Skeletal muscle satellite cell (primary cell): ENCODE measurements at regions not wholly inside any gene's neighbourhood (a gene's known extent, or its start where the extent isn't known, plus 50 kb on each side); places are given as distances from the start of the nearest gene placed in this dataset.

Source experiments
- H3K27me3 ChIP-seq: 2 replicates; pipeline ENCODE4 v1.7.0; 2013; ENCODE audit warnings: low read length; ENCODE audit not compliant: control insufficient read depth, insufficient read depth
- H3K36me3 ChIP-seq: 2 replicates; pipeline ENCODE4 v1.7.0; 2013; ENCODE audit warnings: mild to moderate bottlenecking, control low read depth, low read length; ENCODE audit not compliant: insufficient read depth
- H3K4me1 ChIP-seq: 2 replicates; pipeline ENCODE4 v1.7.0; 2013; ENCODE audit warnings: low read length; ENCODE audit not compliant: control insufficient read depth, insufficient read depth
- H3K4me2 ChIP-seq: 2 replicates; pipeline ENCODE4 v1.7.0; 2013; ENCODE audit warnings: mild to moderate bottlenecking, low read length
- H3K4me3 ChIP-seq: 2 replicates; pipeline ENCODE4 v1.7.0; 2013; ENCODE audit warnings: low read length
- H3K9ac ChIP-seq: 2 replicates; pipeline ENCODE4 v1.7.0; 2013; ENCODE audit warnings: mild to moderate bottlenecking, low read depth, low read length, moderate library complexity
- H3K9me3 ChIP-seq: replicated peaks from 2 replicates; pipeline ENCODE4 v1.7.0; 2013; ENCODE audit warnings: mild to moderate bottlenecking, control low read depth, low read length

DNA sequence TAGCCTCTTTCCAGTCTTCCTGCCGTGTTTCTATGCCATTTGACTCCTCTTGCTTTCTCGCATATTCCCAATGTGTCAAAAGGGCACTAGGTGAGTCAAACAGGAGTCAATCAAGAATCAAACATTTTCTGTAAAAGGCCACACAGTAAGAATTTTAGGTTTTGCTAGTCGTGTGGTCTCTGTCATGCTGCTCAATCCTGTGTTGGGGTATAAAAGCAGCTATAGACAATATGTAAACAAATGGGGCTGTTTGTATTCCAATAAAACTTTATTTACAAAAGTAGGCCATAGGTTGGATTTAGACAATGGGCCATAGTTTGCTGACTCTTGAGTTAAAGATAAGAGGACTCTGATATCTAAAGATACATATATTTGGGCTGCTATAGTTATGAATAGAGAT is 235.4 kb upstream of the BTBD3 start:
- no peak overlapping the region for H3K4me3 ChIP-seq
- no peaks in the 10 kb centered on the region for H3K36me3 ChIP-seq
- no peak overlapping the region for H3K9ac ChIP-seq
- no peaks in the 10 kb centered on the region for H3K27me3 ChIP-seq
- no peak overlapping the region for H3K4me2 ChIP-seq
- H3K9me3 ChIP-seq, result no peaks in the 10 kb centered on the region
- peaks cover 3% of the 10 kb centered on the region for H3K4me1 ChIP-seq

DNA sequence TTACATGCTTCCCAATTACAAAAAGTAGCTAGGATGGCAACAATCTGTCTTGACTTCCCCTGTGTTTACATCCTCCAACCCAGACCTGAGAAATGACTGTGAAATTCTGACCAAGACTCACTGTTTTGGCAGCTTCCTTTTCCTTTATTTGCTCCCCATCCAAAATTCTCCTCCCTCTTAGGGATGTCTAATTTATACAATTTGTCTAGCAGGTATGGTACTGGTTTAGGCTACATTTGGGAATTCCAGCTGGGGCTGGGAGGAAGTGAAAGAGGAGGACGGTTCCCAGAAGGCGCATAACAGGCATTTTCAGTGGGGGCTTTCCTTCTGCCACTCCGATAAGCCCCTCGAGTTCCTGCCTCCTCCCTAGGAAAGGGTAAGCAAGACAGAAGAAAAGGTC is 231.5 kb upstream of the BTBD3 start:
- H3K4me1 ChIP-seq, result peaks cover 4% of the 10 kb centered on the region
- no peak overlapping the region for H3K4me3 ChIP-seq
- peak overlapping the region; percentile 80 for H3K4me2 ChIP-seq
- no peaks in the 10 kb centered on the region for H3K27me3 ChIP-seq
- no peak overlapping the region for H3K9ac ChIP-seq
- H3K36me3 ChIP-seq, result no peaks in the 10 kb centered on the region
- H3K9me3 ChIP-seq, result no peaks in the 10 kb centered on the region

DNA sequence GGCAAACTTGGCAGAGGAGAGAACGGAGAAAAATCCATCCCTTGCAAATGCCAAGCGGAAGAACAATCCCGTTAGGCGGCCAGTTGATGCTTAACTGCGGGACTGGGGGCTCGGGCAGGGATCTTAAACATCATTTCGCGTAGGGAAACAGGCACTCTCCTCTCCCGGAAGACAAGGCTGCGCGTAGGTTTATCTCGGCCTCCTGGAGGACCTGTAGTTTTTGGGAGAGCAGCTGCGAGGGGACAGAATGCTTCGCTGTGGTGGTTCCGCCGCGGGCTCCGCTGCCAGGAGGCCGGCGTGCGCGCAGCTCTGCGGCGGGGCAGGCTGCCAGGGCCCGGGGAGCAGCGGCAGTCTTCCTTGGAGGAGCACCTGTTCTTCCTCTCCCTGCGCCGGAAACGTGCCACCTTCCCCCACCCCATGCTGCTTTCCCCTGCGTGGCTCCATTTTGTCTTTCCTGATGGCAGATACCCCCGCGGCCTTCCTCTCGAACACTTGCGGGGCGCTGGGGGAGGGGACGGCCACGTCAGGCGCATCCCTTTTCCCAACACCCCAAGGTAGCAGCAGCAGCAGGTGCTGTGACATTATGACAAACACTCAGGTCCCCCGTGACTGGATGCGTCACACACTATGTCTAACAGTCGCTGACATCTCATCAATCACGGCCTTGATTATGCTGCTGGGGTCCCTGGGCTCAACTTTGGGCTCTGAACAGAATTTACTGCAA is 230.7 kb upstream of the BTBD3 start:
- H3K9ac ChIP-seq, result peak overlapping the region; percentile 7
- no peaks in the 10 kb centered on the region for H3K36me3 ChIP-seq
- no peaks in the 10 kb centered on the region for H3K9me3 ChIP-seq
- peak overlapping the region; percentile 62 for H3K4me3 ChIP-seq
- peaks cover 4% of the 10 kb centered on the region for H3K4me1 ChIP-seq
- no peaks in the 10 kb centered on the region for H3K27me3 ChIP-seq
- H3K4me2 ChIP-seq, result peak overlapping the region; percentile 80

DNA sequence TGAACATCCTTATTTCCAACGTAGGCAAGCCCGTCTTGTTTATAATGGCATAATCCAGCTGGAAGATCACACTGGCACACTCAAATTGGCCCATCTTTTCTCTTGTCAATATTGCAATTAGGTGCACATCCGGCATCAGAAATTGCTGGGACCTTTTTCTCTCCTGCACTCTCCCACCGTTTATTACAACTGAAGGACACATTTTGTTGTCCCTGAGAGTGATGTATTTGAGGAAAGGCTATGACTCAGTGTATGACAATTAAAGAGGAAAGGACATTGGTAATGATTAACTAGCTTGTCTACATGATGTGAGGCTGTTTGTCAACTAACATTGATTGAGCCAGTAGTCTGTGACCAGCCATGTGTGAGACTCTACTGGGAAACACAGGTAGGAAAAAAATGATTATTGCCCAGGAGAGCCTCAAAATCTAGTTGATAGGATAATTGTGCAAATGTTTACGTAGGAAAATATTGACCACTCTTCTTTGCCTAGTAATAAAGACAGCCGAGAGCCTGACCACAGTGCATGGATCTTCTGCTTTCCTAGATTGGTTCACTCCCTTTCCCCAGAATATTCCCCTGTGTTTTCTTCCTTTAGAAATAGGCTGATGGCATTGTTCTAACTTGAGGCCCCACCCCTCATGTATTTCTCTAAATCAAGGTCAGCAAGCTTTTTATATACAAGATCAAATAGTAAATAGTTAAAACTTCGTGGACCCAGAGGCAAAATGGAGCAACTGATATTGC is 230.0 kb upstream of the BTBD3 start:
- no peaks in the 10 kb centered on the region for H3K36me3 ChIP-seq
- peaks cover 4% of the 10 kb centered on the region for H3K4me1 ChIP-seq
- no peaks in the 10 kb centered on the region for H3K27me3 ChIP-seq
- no peaks in the 10 kb centered on the region for H3K9me3 ChIP-seq
- peak overlapping the region; percentile 80 for H3K4me2 ChIP-seq
- no peak overlapping the region for H3K9ac ChIP-seq
- peak overlapping the region; percentile 62 for H3K4me3 ChIP-seq

DNA sequence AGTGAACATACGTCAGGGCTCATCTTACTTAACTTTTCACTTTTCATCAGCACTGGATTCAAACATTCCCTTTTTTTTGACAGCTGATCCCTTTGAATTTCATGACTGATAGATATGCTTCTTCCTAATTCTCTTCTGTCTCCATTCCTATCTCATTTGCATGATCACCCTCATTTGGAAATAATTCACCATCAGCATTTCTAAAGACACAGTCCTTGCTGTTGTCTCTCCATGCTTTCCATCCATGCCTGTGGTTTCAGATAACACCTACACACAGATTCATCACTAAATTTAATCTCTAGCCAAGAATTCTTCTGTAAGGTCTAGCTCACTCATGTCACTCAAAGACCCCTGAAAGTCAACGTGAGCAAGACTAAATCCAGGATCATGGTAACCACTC is 228.4 kb upstream of the BTBD3 start:
- no peaks in the 10 kb centered on the region for H3K36me3 ChIP-seq
- H3K9ac ChIP-seq, result no peak overlapping the region
- no peak overlapping the region for H3K4me3 ChIP-seq
- H3K4me1 ChIP-seq, result peaks cover 4% of the 10 kb centered on the region
- no peaks in the 10 kb centered on the region for H3K27me3 ChIP-seq
- no peak overlapping the region for H3K4me2 ChIP-seq
- no peaks in the 10 kb centered on the region for H3K9me3 ChIP-seq

DNA sequence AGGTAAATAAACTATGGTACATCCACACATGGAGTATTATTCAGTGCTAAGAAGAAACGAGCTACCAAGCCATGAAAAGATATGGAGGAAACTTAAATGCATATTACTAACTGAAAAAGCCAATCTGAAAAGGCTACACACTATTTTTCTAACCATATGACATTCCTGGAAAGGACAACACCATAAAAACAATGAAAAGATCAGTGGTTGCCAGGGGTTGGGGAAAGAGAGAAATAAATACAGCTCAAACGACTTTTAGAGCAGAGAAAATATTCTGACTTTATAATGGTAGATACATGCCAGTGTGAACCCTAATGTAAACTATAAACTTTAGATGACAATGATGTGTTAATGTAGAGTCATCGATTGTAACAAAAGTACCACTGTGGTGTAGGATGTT is 225.9 kb upstream of the BTBD3 start:
- H3K4me3 ChIP-seq, result no peak overlapping the region
- H3K4me2 ChIP-seq, result no peak overlapping the region
- H3K9ac ChIP-seq, result no peak overlapping the region
- no peaks in the 10 kb centered on the region for H3K27me3 ChIP-seq
- peaks cover 4% of the 10 kb centered on the region for H3K4me1 ChIP-seq
- H3K9me3 ChIP-seq, result no peaks in the 10 kb centered on the region
- H3K36me3 ChIP-seq, result no peaks in the 10 kb centered on the region

DNA sequence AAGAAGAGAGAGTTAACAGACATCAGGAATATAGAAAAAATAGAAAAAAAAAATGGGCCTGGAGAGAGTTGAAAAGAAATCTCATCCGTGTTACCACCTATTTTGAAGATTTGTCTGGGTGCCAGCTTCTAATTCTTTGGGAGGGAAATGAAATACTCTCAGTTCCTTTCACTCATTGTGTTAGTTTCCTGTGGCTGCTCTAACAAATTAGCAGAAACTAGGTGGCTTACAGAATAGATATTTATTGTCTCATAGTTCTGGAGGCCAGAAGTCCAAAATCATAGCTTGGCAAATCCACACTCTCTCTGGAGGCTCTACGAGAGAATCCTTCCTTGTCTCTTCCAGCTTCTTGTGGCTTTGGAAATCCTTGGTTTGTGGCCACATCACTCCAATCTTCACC is 225.1 kb upstream of the BTBD3 start:
- no peaks in the 10 kb centered on the region for H3K9me3 ChIP-seq
- no peaks in the 10 kb centered on the region for H3K4me1 ChIP-seq
- H3K4me3 ChIP-seq, result no peak overlapping the region

DNA sequence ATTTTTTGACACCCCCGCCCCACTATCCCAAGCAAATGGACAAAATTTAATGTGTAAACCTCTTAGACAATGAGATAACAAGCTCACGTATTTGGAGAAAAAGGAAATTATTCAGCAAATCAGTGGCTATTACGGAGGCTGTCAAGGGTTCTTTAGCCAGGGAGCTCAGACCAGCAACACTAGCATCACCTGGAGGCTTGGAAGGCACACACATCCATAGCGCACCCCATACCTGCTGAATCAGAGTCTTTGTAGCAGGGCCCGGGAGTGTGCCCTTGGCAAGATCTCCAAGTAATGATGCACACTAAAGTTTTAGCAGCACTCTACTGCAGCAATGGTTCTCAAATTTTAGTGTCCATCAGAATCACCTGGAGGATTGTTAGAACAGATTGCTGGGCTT is 223.2 kb upstream of the BTBD3 start:
- H3K36me3 ChIP-seq, result no peaks in the 10 kb centered on the region
- no peaks in the 10 kb centered on the region for H3K27me3 ChIP-seq
- no peaks in the 10 kb centered on the region for H3K4me1 ChIP-seq
- H3K4me2 ChIP-seq, result no peak overlapping the region
- H3K9me3 ChIP-seq, result no peaks in the 10 kb centered on the region
- H3K4me3 ChIP-seq, result no peak overlapping the region
- H3K9ac ChIP-seq, result no peak overlapping the region

More for the DNA sequence above, 225.1 kb upstream of the BTBD3 start:
- Histone ChIP-seq H3K27me3 (no peaks in the 10 kb centered on the region), H3K9ac (no peak overlapping the region), H3K4me2 (no peak overlapping the region), H3K36me3 (no peaks in the 10 kb centered on the region)

DNA sequence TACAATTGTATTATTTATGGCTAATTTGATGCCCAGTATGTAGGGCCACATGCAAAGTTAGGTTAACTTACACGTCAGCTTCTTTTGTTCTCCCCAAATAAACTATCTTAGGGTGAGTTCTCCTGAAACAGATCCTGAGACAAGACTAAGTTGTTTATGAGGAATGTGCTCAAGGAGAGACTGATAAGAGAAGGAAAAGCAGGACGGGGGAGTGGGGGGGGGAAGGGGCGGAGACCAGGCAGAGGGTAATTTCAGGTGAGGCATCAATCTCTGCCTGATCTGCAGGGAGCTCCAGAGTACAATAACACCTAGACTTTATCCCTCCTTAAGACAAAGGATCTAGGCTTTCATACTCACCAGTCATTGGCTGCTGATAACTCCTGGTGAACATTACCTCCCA is 220.6 kb upstream of the BTBD3 start:
- Histone ChIP-seq H3K9ac (no peak overlapping the region), H3K36me3 (no peaks in the 10 kb centered on the region), H3K4me3 (no peak overlapping the region), H3K9me3 (no peaks in the 10 kb centered on the region), H3K4me1 (no peaks in the 10 kb centered on the region), H3K4me2 (no peak overlapping the region), H3K27me3 (no peaks in the 10 kb centered on the region)

DNA sequence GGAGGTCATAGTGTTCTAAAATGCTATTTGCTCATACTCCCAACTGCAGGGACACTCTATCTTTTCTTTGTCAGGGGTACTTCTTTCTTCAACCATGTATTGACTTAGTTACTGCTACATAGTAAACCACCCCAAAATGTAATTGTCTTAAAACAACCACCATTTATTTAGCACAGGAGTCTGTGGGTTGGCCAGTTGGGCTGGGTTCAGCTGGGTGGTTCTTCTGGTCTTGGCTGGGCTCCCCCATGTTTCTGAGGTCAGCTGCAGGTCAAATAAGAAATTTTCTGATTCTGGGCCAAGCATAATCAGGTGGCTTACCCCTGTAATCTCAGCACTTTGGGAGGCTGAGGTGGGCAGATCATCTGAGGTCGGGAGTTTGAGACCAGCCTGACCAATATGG is 220.0 kb upstream of the BTBD3 start:
- no peaks in the 10 kb centered on the region for H3K4me1 ChIP-seq
- no peaks in the 10 kb centered on the region for H3K27me3 ChIP-seq
- no peaks in the 10 kb centered on the region for H3K36me3 ChIP-seq
- no peak overlapping the region for H3K4me3 ChIP-seq
- H3K9ac ChIP-seq, result no peak overlapping the region
- H3K9me3 ChIP-seq, result no peaks in the 10 kb centered on the region
- no peak overlapping the region for H3K4me2 ChIP-seq

DNA sequence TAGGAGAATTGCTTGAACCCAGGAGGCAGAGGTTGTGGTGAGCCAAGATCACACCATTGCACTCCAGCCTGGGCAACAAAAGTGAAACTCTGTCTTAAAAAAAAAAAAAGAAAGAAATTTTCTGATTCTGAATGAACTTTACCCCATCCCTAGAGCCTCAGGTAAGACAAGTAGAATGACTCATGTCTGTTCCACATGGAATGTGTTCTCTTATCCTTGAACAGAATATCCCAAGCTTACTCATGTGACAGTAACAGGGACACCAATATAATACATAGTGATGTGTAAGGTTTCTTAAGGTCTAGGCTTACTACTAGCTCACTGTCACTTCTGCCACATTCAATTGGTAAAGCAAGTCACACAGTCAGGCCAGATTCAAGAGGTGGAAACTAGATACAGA is 219.6 kb upstream of the BTBD3 start:
- no peaks in the 10 kb centered on the region for H3K36me3 ChIP-seq
- no peaks in the 10 kb centered on the region for H3K27me3 ChIP-seq
- no peak overlapping the region for H3K9ac ChIP-seq
- no peak overlapping the region for H3K4me2 ChIP-seq
- H3K4me1 ChIP-seq, result no peaks in the 10 kb centered on the region
- no peak overlapping the region for H3K4me3 ChIP-seq
- H3K9me3 ChIP-seq, result no peaks in the 10 kb centered on the region

DNA sequence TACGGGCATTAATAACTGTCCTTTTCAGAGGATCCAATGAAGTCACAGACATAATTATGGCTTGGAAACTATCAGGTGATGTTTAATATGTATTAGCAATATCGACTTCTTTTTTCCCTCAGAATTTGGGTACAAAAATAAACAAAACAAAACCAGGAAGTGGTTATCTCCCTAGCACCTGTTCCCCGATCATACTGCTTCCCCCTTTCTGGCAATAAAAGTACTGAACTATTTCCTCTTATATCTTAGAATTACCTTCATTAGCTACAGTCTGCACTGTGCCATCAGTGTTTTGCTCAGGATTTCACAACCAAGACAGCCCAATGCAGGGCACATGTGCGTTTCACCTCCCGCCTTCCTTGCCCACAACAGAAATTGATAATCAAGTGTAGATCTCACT is 216.9 kb upstream of the BTBD3 start:
- Histone ChIP-seq H3K36me3 (no peaks in the 10 kb centered on the region), H3K4me2 (no peak overlapping the region), H3K27me3 (no peaks in the 10 kb centered on the region), H3K9me3 (no peaks in the 10 kb centered on the region), H3K4me1 (no peaks in the 10 kb centered on the region), H3K9ac (no peak overlapping the region), H3K4me3 (no peak overlapping the region)
